GM18520 (cell line): ENCODE measurements at regions not wholly inside any gene's neighbourhood (a gene's known extent, or its start where the extent isn't known, plus 50 kb on each side); places are given as distances from the start of the nearest gene placed in this dataset.

ENCODE experiments used
- ATAC-seq: cut with Tn5 transposase; IDR thresholded peaks from one replicate; pipeline ENCODE4 v1.9.1; 2021; ENCODE audit not compliant: unreplicated experiment

GRCh38 chr18:27699137-27699536 lies 477.8 kb downstream of the CDH2 start:
- ATAC-seq, result no peak

- ATAC-seq, result no peak
These were observed 480.8 kb downstream of the CDH2 start for GRCh38 chr18:27696148-27696547.

- no peak for ATAC-seq
These were observed 481.4 kb downstream of the CDH2 start for GRCh38 chr18:27695503-27695902.

- no peak for ATAC-seq
These were observed 481.9 kb downstream of the CDH2 start for GRCh38 chr18:27695052-27695451.

GRCh38 chr18:27688581-27688980 lies 488.3 kb downstream of the CDH2 start:
- no peak for ATAC-seq

- ATAC-seq, result no peak
These were observed 489.5 kb downstream of the CDH2 start for GRCh38 chr18:27687351-27687979.

GRCh38 chr18:27685807-27686412 lies 491.0 kb downstream of the CDH2 start:
- no peak for ATAC-seq

GRCh38 chr18:27685091-27685490 lies 491.8 kb downstream of the CDH2 start:
- ATAC-seq, result no peak

- no peak for ATAC-seq
These were observed 489.3 kb upstream of the CHST9 start for GRCh38 chr18:27674411-27674810.

GRCh38 chr18:27673861-27674260 lies 488.8 kb upstream of the CHST9 start:
- ATAC-seq, result no peak

- ATAC-seq, result no peak
These were observed 483.1 kb upstream of the CHST9 start for GRCh38 chr18:27668158-27668557.

GRCh38 chr18:27667064-27667463 lies 482.0 kb upstream of the CHST9 start:
- ATAC-seq, result no peak

GRCh38 chr18:27666016-27666415 lies 480.9 kb upstream of the CHST9 start:
- no peak for ATAC-seq

- no peak for ATAC-seq
These were observed 480.2 kb upstream of the CHST9 start for GRCh38 chr18:27665264-27665799.

- no peak for ATAC-seq
These were observed 477.8 kb upstream of the CHST9 start for GRCh38 chr18:27662949-27663348.

- no peak for ATAC-seq
These were observed 477.4 kb upstream of the CHST9 start for GRCh38 chr18:27662537-27662936.

GRCh38 chr18:27661320-27662018 lies 476.4 kb upstream of the CHST9 start:
- no peak for ATAC-seq

- no peak for ATAC-seq
These were observed 471.8 kb upstream of the CHST9 start for GRCh38 chr18:27656905-27657304.

GRCh38 chr18:27656167-27656778 lies 471.2 kb upstream of the CHST9 start:
- peak; percentile 32 for ATAC-seq

GRCh38 chr18:27653247-27653646 lies 468.1 kb upstream of the CHST9 start:
- no peak for ATAC-seq

GRCh38 chr18:27652480-27653121 lies 467.5 kb upstream of the CHST9 start:
- ATAC-seq, result peak; percentile 67
